Breast epithelium (tissue), 3 donors: ENCODE measurements at regions not wholly inside any gene's neighbourhood (a gene's known extent, or its start where the extent isn't known, plus 50 kb on each side); places are given as distances from the start of the nearest gene placed in this dataset.

Experiments used
- CTCF ChIP-seq, 3 donors: fragments of 450-650 bp; IDR thresholded peaks; one replicate each; pipeline ENCODE4 v1.5.1; 2016 to 2017; ENCODE audit warnings: antibody characterized with exemption in 3 of 3, mild to moderate bottlenecking in 3 of 3, moderate library complexity in 3 of 3
- POLR2A ChIP-seq: fragments of 450-650 bp; IDR thresholded peaks from one replicate; pipeline ENCODE4 v1.6.1; 2016; ENCODE audit warnings: antibody characterized with exemption, mild to moderate bottlenecking, moderate library complexity
- POLR2AphosphoS5 ChIP-seq, 3 donors: sonication (generic); formaldehyde crosslinking; IDR thresholded peaks; one replicate each; pipeline ENCODE4 v1.6.1; 2017; ENCODE audit warnings: antibody characterized with exemption in 3 of 3

GRCh38 chr12:87413784-87414183 lies 615.4 kb downstream of the C12orf50 start:
- no peak for TF ChIP-seq CTCF (IDR thresholded peaks at IDR 0.05)
- no peak for TF ChIP-seq POLR2A
- no peak for TF ChIP-seq POLR2AphosphoS5 (IDR thresholded peaks at IDR 0.05)
